PC-3 (cell line): ENCODE measurements at regions not wholly inside any gene's neighbourhood (a gene's known extent, or its start where the extent isn't known, plus 50 kb on each side); places are given as distances from the start of the nearest gene placed in this dataset.

ENCODE experiments used
- EZH2 ChIP-seq: fragments of 300-600 bp; sonication (generic); IDR thresholded peaks from one replicate; pipeline ENCODE4 v1.6.1; 2017; ENCODE audit warnings: antibody characterized with exemption, mild to moderate bottlenecking, low read length; ENCODE audit not compliant: unreplicated experiment
- TF ChIP-seq, protein P1 (sequence below): fragments of 300-600 bp; sonication (generic); conservative IDR thresholded peaks from 2 replicates; pipeline ENCODE4 v1.5.1; 2017; ENCODE audit warnings: antibody characterized with exemption, low read depth, mild to moderate bottlenecking, low read length

DNA sequence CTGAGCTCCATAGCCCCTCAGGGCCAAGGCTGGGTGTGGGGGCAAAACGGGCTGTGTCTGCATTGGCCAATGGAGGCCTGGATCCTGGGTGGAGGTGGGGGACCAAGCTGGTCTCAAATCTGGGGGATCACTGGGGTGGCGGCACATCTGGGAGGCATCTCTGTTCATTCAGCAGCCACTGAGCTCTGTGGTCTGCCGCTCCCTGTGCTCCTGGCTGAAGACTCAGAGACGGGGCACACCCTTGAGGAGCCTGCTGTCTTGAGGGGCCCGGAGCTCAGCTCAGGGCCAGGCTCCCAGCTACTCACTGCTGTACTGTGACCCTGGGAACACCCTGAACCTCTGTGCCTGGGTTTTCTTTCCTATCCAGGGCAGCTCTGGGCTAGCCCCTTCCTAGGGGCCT, 90.3 kb upstream of the WNT4 start:
- TF ChIP-seq, protein P1, sequence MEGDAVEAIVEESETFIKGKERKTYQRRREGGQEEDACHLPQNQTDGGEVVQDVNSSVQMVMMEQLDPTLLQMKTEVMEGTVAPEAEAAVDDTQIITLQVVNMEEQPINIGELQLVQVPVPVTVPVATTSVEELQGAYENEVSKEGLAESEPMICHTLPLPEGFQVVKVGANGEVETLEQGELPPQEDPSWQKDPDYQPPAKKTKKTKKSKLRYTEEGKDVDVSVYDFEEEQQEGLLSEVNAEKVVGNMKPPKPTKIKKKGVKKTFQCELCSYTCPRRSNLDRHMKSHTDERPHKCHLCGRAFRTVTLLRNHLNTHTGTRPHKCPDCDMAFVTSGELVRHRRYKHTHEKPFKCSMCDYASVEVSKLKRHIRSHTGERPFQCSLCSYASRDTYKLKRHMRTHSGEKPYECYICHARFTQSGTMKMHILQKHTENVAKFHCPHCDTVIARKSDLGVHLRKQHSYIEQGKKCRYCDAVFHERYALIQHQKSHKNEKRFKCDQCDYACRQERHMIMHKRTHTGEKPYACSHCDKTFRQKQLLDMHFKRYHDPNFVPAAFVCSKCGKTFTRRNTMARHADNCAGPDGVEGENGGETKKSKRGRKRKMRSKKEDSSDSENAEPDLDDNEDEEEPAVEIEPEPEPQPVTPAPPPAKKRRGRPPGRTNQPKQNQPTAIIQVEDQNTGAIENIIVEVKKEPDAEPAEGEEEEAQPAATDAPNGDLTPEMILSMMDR: no peak
- TF ChIP-seq EZH2: no peak
